Panc1 (cell line): ENCODE measurements at regions not wholly inside any gene's neighbourhood (a gene's known extent, or its start where the extent isn't known, plus 50 kb on each side); places are given as distances from the start of the nearest gene placed in this dataset.

Source experiments
- ATAC-seq: fragments of 200-7000 bp; cut with Tn5 transposase; 2 replicates; pipeline ENCODE4 v1.9.1; 2020; ENCODE audit warnings: mild to moderate bottlenecking, moderate library complexity
- BruUV-seq: library from RNA; stranded (reverse); fragments of 400-500 nt; replicated peaks from 2 replicates; lab custom pipeline; 2021; lab: Mats Ljungman, UMichigan
- CTCF ChIA-PET: fragments of 300-600 bp; sonication (Branson Sonifier 250); formaldehyde crosslinking; loops from one replicate; lab custom pipeline; 2022; ENCODE audit warnings: antibody characterized with exemption; lab: Charles Lee
- POLR2A ChIA-PET: fragments of 300-600 bp; sonication (Branson Sonifier 250); formaldehyde crosslinking; loops from one replicate; lab custom pipeline; 2022; ENCODE audit warnings: antibody characterized with exemption; lab: Charles Lee
- DNase-seq: peaks from one replicate; pipeline ENCODE4 v3.0.0-alpha.2; 2010; ENCODE audit warnings: low read depth, low spot score
- H3K27ac ChIP-seq: 2 replicates; pipeline ENCODE4 v1.5.1; 2011; ENCODE audit warnings: mild to moderate bottlenecking, low read length, inconsistent platforms
- H3K27me3 ChIP-seq: fragments of 200-500 bp; sonication (Bioruptor generic); 2 replicates; pipeline ENCODE4 v1.6.0; 2014; ENCODE audit warnings: low read length, inconsistent platforms; ENCODE audit not compliant: control insufficient read depth, insufficient read depth
- H3K36me3 ChIP-seq: fragments of 200-500 bp; sonication (Bioruptor generic); 2 replicates; pipeline ENCODE4 v1.5.1; 2014; ENCODE audit warnings: inconsistent platforms, mild to moderate bottlenecking, low read length, moderate library complexity; ENCODE audit not compliant: control insufficient read depth, insufficient read depth
- H3K4me1 ChIP-seq: 2 replicates; pipeline ENCODE4 v1.5.1; 2011; ENCODE audit warnings: inconsistent platforms, mild to moderate bottlenecking, low read length, moderate library complexity; ENCODE audit not compliant: control insufficient read depth, insufficient read depth
- H3K4me3 ChIP-seq, 2 experiments: 2 replicates each; pipeline ENCODE4 v1.5.1; 2011 to 2012; ENCODE audit warnings: low read depth in 2 of 2, low read length in 2 of 2, mild to moderate bottlenecking in 2 of 2, inconsistent platforms in 1 of 2, moderate library complexity in 1 of 2
- H3K9me3 ChIP-seq: fragments of 200-500 bp; sonication (Bioruptor generic); 2 replicates; pipeline ENCODE4 v1.5.1; 2014; ENCODE audit warnings: low read depth, mild to moderate bottlenecking, inconsistent platforms, low read length, moderate library complexity; ENCODE audit not compliant: control insufficient read depth, insufficient read depth
- POLR2AphosphoS5 ChIP-seq: IDR thresholded peaks from 2 replicates; pipeline ENCODE4 v1.6.1; 2012; ENCODE audit warnings: mild to moderate bottlenecking, low read depth, low read length, moderate library complexity
- SIN3A ChIP-seq: IDR thresholded peaks from 2 replicates; pipeline ENCODE4 v1.6.1; 2012; ENCODE audit warnings: low read depth, mild to moderate bottlenecking, low read length, moderate library complexity, borderline replicate concordance; ENCODE audit not compliant: insufficient read depth
- TCF7L2 ChIP-seq: IDR thresholded peaks from 2 replicates; pipeline ENCODE4 v1.6.1; 2011; ENCODE audit warnings: mild to moderate bottlenecking, low read depth, low read length, inconsistent platforms
- in situ Hi-C: cut with HindIII; loops from 2 replicates; pipeline ENCODE4 v1.10.0; 2016; ENCODE audit warnings: low sequenced_read_pairs, low pct_unique_long_range_greater_than_20kb
- intact Hi-C: fragments of 100-400 bp; cut with micrococcal nuclease; formaldehyde crosslinking; loops from one replicate; pipeline ENCODE4 v1.10.0; 2022; ENCODE audit not compliant: unreplicated experiment
- TF ChIP-seq, protein P1 (sequence below), 2 experiments: IDR thresholded peaks; 2 replicates each; pipeline ENCODE4 v1.6.1; 2011 to 2012; ENCODE audit warnings: low read depth in 2 of 2, control low read depth in 1 of 2, low read length in 1 of 2, mild to moderate bottlenecking in 1 of 2, moderate library complexity in 1 of 2; ENCODE audit not compliant: insufficient read depth in 1 of 2
- TF ChIP-seq, protein P2 (sequence below): fragments of 450-650 bp; IDR thresholded peaks from 2 replicates; pipeline ENCODE4 v1.5.1; 2017; ENCODE audit warnings: mild to moderate bottlenecking

GRCh38 chr10:31171402-31172083, 139.9 kb upstream of the ZNF438 start:
- Histone ChIP-seq H3K4me1 (no peaks in the 10 kb centered on the region), H3K4me3 (no peak overlapping the region), H3K9me3 (no peaks in the 10 kb centered on the region), H3K27ac (no peak overlapping the region), H3K27me3 (no peaks in the 10 kb centered on the region), H3K36me3 (no peaks in the 10 kb centered on the region)
- ATAC-seq (no peak), DNase-seq (no peak)
- ChIA-PET POLR2A (interaction anchor here (0.6 kb wide), 1 partner anchor 288 kb away, joined by 3 read pairs; no protein-coding TSS in a partner anchor), CTCF (no interaction called here)
- intact Hi-C loops (no loop called here), in situ Hi-C loops (no loop called here)
- no TSS peak for BruUV-seq
- TF ChIP-seq TCF7L2 (no peak), SIN3A (no peak), POLR2AphosphoS5 (no peak)
- TF ChIP-seq, protein P1, sequence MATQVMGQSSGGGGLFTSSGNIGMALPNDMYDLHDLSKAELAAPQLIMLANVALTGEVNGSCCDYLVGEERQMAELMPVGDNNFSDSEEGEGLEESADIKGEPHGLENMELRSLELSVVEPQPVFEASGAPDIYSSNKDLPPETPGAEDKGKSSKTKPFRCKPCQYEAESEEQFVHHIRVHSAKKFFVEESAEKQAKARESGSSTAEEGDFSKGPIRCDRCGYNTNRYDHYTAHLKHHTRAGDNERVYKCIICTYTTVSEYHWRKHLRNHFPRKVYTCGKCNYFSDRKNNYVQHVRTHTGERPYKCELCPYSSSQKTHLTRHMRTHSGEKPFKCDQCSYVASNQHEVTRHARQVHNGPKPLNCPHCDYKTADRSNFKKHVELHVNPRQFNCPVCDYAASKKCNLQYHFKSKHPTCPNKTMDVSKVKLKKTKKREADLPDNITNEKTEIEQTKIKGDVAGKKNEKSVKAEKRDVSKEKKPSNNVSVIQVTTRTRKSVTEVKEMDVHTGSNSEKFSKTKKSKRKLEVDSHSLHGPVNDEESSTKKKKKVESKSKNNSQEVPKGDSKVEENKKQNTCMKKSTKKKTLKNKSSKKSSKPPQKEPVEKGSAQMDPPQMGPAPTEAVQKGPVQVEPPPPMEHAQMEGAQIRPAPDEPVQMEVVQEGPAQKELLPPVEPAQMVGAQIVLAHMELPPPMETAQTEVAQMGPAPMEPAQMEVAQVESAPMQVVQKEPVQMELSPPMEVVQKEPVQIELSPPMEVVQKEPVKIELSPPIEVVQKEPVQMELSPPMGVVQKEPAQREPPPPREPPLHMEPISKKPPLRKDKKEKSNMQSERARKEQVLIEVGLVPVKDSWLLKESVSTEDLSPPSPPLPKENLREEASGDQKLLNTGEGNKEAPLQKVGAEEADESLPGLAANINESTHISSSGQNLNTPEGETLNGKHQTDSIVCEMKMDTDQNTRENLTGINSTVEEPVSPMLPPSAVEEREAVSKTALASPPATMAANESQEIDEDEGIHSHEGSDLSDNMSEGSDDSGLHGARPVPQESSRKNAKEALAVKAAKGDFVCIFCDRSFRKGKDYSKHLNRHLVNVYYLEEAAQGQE (IDR thresholded peaks at IDR 0.05; ENCODE audit: insufficient read depth in 1 of 2, low read depth in 2 of 2, low read length in 1 of 2), result no peak
- TF ChIP-seq, protein P2, sequence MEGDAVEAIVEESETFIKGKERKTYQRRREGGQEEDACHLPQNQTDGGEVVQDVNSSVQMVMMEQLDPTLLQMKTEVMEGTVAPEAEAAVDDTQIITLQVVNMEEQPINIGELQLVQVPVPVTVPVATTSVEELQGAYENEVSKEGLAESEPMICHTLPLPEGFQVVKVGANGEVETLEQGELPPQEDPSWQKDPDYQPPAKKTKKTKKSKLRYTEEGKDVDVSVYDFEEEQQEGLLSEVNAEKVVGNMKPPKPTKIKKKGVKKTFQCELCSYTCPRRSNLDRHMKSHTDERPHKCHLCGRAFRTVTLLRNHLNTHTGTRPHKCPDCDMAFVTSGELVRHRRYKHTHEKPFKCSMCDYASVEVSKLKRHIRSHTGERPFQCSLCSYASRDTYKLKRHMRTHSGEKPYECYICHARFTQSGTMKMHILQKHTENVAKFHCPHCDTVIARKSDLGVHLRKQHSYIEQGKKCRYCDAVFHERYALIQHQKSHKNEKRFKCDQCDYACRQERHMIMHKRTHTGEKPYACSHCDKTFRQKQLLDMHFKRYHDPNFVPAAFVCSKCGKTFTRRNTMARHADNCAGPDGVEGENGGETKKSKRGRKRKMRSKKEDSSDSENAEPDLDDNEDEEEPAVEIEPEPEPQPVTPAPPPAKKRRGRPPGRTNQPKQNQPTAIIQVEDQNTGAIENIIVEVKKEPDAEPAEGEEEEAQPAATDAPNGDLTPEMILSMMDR, result no peak

- CTCF ChIA-PET, result no interaction called here
- no peaks in the 10 kb centered on the region for H3K9me3 ChIP-seq
- ATAC-seq (no peak), DNase-seq (no peak)
- intact Hi-C loops (no loop called here), in situ Hi-C loops (no loop called here)
- POLR2A ChIA-PET, result no interaction called here
- TF ChIP-seq SIN3A (no peak), POLR2AphosphoS5 (no peak), TCF7L2 (no peak)
- TF ChIP-seq, protein P1 (IDR thresholded peaks at IDR 0.05; ENCODE audit: insufficient read depth in 1 of 2, low read depth in 2 of 2, low read length in 1 of 2), result no peak
- TF ChIP-seq, protein P2, result no peak
- no peak overlapping the region for H3K27ac ChIP-seq
- H3K4me3 ChIP-seq, result no peak overlapping the region
- no TSS peak for BruUV-seq
- no peaks in the 10 kb centered on the region for H3K36me3 ChIP-seq
- no peaks in the 10 kb centered on the region for H3K4me1 ChIP-seq
- no peaks in the 10 kb centered on the region for H3K27me3 ChIP-seq
Measured at GRCh38 chr10:31172925-31173324, 141.3 kb upstream of the ZNF438 start.
